Osteocyte (in vitro differentiated cells): ENCODE measurements at regions not wholly inside any gene's neighbourhood (a gene's known extent, or its start where the extent isn't known, plus 50 kb on each side); places are given as distances from the start of the nearest gene placed in this dataset.

ENCODE experiments used
- DNase-seq: peaks from one replicate; pipeline ENCODE4 v3.0.0; 2021; ENCODE audit warnings: mixed read lengths; ENCODE audit not compliant: unreplicated experiment; ENCODE audit errors: extremely low spot score
- H3K27ac Mint-ChIP-seq: one replicate; pipeline ENCODE4 v1.8.0; 2021; ENCODE audit warnings: mild to moderate bottlenecking, mixed read lengths; ENCODE audit not compliant: unreplicated experiment
- H3K27me3 Mint-ChIP-seq: one replicate; pipeline ENCODE4 v1.8.0; 2021; ENCODE audit warnings: mixed read lengths; ENCODE audit not compliant: unreplicated experiment
- H3K36me3 Mint-ChIP-seq: one replicate; pipeline ENCODE4 v1.8.0; 2021; ENCODE audit warnings: mixed read lengths; ENCODE audit not compliant: unreplicated experiment
- H3K4me1 Mint-ChIP-seq: one replicate; pipeline ENCODE4 v1.8.0; 2021; ENCODE audit warnings: mixed read lengths; ENCODE audit not compliant: unreplicated experiment
- H3K4me3 Mint-ChIP-seq: one replicate; pipeline ENCODE4 v1.8.0; 2021; ENCODE audit warnings: mild to moderate bottlenecking, moderate library complexity, mixed read lengths; ENCODE audit not compliant: unreplicated experiment
- H3K9me3 Mint-ChIP-seq: one replicate; pipeline ENCODE4 v1.8.0; 2021; ENCODE audit warnings: mixed read lengths; ENCODE audit not compliant: unreplicated experiment
- CTCF ChIP-seq: fragments of 200-600 bp; sonication (generic); IDR thresholded peaks from 2 replicates; pipeline ENCODE4 v1.5.0; 2021; ENCODE audit warnings: antibody characterized with exemption, mild to moderate bottlenecking, moderate library complexity

DNA sequence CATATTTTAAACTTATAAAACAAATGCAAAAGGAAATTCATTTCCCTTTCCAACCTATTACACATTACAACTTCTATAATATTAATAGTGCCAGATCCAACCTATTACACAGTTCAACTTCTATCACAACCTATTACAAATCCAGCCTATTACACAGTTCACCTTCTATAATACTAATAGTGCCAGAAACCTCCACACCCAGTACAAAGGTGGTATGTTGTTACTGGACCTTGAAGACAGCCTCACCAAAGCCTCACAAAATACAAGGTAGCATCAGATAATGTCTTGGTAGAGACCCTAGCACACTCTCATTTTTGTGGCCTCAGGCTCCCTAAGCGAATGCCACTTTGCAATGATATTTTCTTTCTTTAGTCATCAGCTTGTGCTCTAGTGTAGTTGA, 68.7 kb upstream of the PELI2 start:
- Mint-ChIP-seq H3K27ac (no peak overlapping the region), H3K4me1 (no peaks in the 10 kb centered on the region), H3K9me3 (no peaks in the 10 kb centered on the region), H3K27me3 (peaks cover 15% of the 10 kb centered on the region), H3K36me3 (no peaks in the 10 kb centered on the region), H3K4me3 (no peak overlapping the region)
- TF ChIP-seq CTCF: no peak
- no peak for DNase-seq

- H3K27ac Mint-ChIP-seq: no peak overlapping the region
- H3K9me3 Mint-ChIP-seq: no peaks in the 10 kb centered on the region
- H3K36me3 Mint-ChIP-seq: no peaks in the 10 kb centered on the region
- no peak for TF ChIP-seq CTCF
- H3K4me3 Mint-ChIP-seq: no peak overlapping the region
- no peaks in the 10 kb centered on the region for H3K4me1 Mint-ChIP-seq
- DNase-seq: no peak
- peaks cover 42% of the 10 kb centered on the region for H3K27me3 Mint-ChIP-seq
Measured at GRCh38 chr14:56055511-56055910, 62.7 kb upstream of the PELI2 start.

DNA sequence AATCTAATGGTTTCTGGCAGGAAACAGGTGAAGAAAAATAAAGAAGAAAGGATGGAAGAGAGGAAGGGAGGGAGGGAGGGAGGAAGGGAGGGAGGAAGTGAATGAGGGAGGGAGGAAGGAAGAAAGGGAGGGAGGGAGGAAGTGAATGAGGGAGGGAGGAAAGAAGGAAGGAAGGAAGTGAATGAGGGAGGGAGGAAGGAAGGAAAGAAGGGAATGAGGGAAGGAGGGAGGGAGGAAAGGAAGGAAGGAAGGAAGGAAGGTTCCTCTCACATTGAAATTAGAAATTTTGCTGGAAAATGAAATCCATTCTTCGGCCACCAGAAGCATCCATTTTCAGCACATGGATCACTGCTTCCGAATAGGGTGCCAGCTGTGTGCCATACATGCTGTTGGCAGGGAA, 62.2 kb upstream of the PELI2 start:
- H3K27ac Mint-ChIP-seq: no peak overlapping the region

GRCh38 chr14:56057071-56057741, 61.0 kb upstream of the PELI2 start:
- no peak for DNase-seq
- Mint-ChIP-seq H3K4me3 (no peak overlapping the region), H3K9me3 (no peaks in the 10 kb centered on the region), H3K4me1 (no peaks in the 10 kb centered on the region), H3K27ac (no peak overlapping the region), H3K27me3 (peaks cover 45% of the 10 kb centered on the region), H3K36me3 (no peaks in the 10 kb centered on the region)
- TF ChIP-seq CTCF: no peak

More for the DNA sequence above, 62.2 kb upstream of the PELI2 start:
- no peak for TF ChIP-seq CTCF
- Mint-ChIP-seq H3K36me3 (no peaks in the 10 kb centered on the region), H3K9me3 (no peaks in the 10 kb centered on the region), H3K4me1 (no peaks in the 10 kb centered on the region), H3K4me3 (no peak overlapping the region), H3K27me3 (peaks cover 47% of the 10 kb centered on the region)
- no peak for DNase-seq

DNA sequence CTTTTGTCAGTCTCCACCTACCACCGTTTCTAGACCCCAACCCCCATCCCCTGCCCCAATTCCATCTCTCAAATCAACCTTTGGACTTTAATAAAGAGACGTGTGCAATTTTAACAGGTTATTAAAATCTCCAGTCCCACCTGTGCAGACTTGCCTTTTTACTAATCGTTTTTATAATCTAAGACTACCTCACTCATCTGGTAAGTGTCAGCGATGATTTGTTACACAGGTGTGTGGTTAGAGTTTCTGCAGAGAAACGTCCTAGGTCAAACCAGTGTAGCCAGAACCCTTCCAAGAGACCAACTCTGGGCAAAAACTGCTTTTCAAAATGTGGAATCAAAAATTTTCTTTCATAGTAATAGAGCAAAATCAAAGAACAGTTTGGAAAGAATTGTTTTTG, 60.4 kb upstream of the PELI2 start:
- no peak for DNase-seq
- TF ChIP-seq CTCF: no peak
- Mint-ChIP-seq H3K9me3 (no peaks in the 10 kb centered on the region), H3K27ac (no peak overlapping the region), H3K27me3 (peaks cover 41% of the 10 kb centered on the region), H3K36me3 (no peaks in the 10 kb centered on the region), H3K4me3 (no peak overlapping the region), H3K4me1 (no peaks in the 10 kb centered on the region)
